Fibroblast of mammary gland (primary cell): ENCODE measurements at regions not wholly inside any gene's neighbourhood (a gene's known extent, or its start where the extent isn't known, plus 50 kb on each side); places are given as distances from the start of the nearest gene placed in this dataset.
"Not testable (repeated sequence)": the region's sequence is repeated elsewhere in the genome, so short reads cannot be mapped to it uniquely, and the experiment has no call there.

Experiments
- DNase-seq: peaks from one replicate; pipeline ENCODE4 v3.0.0-alpha.2; 2010; ENCODE audit warnings: low read depth
- H3K4me3 ChIP-seq: 2 replicates; pipeline ENCODE4 v1.5.1; 2011; ENCODE audit warnings: low read depth, mild to moderate bottlenecking, low read length, moderate library complexity; ENCODE audit not compliant: control insufficient read depth
- TF ChIP-seq, protein P1 (sequence below): conservative IDR thresholded peaks from 2 replicates; pipeline ENCODE4 v1.5.1; 2011; ENCODE audit warnings: low read depth, low read length, inconsistent platforms; ENCODE audit not compliant: control insufficient read depth, insufficient read depth

DNA sequence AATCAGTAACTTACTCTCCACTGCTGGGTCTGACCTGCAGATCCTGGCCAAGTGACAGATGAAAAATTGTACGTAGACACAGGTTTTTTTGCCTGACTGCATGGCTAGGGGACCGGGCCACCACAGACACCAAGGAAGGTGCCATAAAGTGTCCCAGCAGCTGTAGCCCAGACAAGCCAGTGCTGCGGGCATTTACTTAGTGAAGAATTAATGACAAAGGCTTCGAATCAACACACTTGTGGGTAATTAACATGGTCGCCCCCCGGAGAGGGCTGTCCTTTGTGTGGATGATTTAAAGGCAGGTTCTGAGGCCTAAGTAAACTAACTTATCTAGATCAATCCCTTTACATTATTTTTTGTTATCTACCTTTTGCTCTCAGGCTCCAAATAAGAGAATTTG lies 1709.1 kb upstream of the LRRTM1 start:
- no peak overlapping the region for H3K4me3 ChIP-seq
- DNase-seq, result no peak
- TF ChIP-seq, protein P1, sequence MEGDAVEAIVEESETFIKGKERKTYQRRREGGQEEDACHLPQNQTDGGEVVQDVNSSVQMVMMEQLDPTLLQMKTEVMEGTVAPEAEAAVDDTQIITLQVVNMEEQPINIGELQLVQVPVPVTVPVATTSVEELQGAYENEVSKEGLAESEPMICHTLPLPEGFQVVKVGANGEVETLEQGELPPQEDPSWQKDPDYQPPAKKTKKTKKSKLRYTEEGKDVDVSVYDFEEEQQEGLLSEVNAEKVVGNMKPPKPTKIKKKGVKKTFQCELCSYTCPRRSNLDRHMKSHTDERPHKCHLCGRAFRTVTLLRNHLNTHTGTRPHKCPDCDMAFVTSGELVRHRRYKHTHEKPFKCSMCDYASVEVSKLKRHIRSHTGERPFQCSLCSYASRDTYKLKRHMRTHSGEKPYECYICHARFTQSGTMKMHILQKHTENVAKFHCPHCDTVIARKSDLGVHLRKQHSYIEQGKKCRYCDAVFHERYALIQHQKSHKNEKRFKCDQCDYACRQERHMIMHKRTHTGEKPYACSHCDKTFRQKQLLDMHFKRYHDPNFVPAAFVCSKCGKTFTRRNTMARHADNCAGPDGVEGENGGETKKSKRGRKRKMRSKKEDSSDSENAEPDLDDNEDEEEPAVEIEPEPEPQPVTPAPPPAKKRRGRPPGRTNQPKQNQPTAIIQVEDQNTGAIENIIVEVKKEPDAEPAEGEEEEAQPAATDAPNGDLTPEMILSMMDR, result no peak

- H3K4me3 ChIP-seq, result no peak overlapping the region
- DNase-seq, result no peak
- TF ChIP-seq, protein P1, result no peak
Measured at GRCh38 chr2:82007071-82007664, 1702.6 kb upstream of the LRRTM1 start.

- H3K4me3 ChIP-seq, DNase-seq: not testable (repeated sequence)
Measured at GRCh38 chr2:82005889-82006288, 1701.3 kb upstream of the LRRTM1 start.

- TF ChIP-seq, protein P1, result no peak
- DNase-seq, result no peak
- no peak overlapping the region for H3K4me3 ChIP-seq
Measured at GRCh38 chr2:82001614-82002013, 1697.1 kb upstream of the LRRTM1 start.

DNA sequence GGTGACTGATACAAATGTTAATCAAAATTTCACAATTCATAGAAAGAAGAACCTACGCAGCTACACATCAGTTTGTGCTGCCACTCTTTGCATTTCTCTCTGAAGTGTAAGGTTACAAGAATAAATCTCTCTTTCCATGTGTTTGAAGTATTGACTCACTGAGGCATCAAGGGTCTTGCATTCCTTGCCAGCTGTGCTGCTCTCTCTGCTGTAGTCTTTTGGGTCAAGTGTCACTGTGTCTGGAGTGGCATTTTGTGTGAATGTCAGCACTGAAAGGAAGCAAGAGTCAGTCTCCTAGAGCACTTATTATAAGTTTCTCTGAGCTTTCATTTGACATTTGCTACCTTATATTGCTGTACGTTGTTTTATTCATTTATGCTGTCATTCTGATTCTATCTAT lies 1696.1 kb upstream of the LRRTM1 start:
- TF ChIP-seq, protein P1, result no peak
- no peak overlapping the region for H3K4me3 ChIP-seq
- no peak for DNase-seq

- no peak overlapping the region for H3K4me3 ChIP-seq
- no peak for DNase-seq
- TF ChIP-seq, protein P1, result no peak
Measured at GRCh38 chr2:81996332-81996731, 1691.8 kb upstream of the LRRTM1 start.

GRCh38 chr2:81991282-81991681 lies 1686.7 kb upstream of the LRRTM1 start:
- DNase-seq, result no peak
- TF ChIP-seq, protein P1, result no peak
- H3K4me3 ChIP-seq, result no peak overlapping the region

GRCh38 chr2:81987370-81987769 lies 1682.8 kb upstream of the LRRTM1 start:
- TF ChIP-seq, protein P1, result no peak
- no peak for DNase-seq
- H3K4me3 ChIP-seq, result no peak overlapping the region
